Panc1 (cell line): ENCODE measurements at regions not wholly inside any gene's neighbourhood (a gene's known extent, or its start where the extent isn't known, plus 50 kb on each side); places are given as distances from the start of the nearest gene placed in this dataset.
A peak's percentile ranks its signal among the peaks of the same experiment; 100 is the strongest.

Experiments used
- ATAC-seq: fragments of 200-7000 bp; cut with Tn5 transposase; 2 replicates; pipeline ENCODE4 v1.9.1; 2020; ENCODE audit warnings: mild to moderate bottlenecking, moderate library complexity
- BruUV-seq: library from RNA; stranded (reverse); fragments of 400-500 nt; replicated peaks from 2 replicates; lab custom pipeline; 2021; lab: Mats Ljungman, UMichigan
- CTCF ChIA-PET: fragments of 300-600 bp; sonication (Branson Sonifier 250); formaldehyde crosslinking; loops from one replicate; lab custom pipeline; 2022; ENCODE audit warnings: antibody characterized with exemption; lab: Charles Lee
- POLR2A ChIA-PET: fragments of 300-600 bp; sonication (Branson Sonifier 250); formaldehyde crosslinking; loops from one replicate; lab custom pipeline; 2022; ENCODE audit warnings: antibody characterized with exemption; lab: Charles Lee
- DNase-seq: peaks from one replicate; pipeline ENCODE4 v3.0.0-alpha.2; 2010; ENCODE audit warnings: low read depth, low spot score
- H3K27ac ChIP-seq: 2 replicates; pipeline ENCODE4 v1.5.1; 2011; ENCODE audit warnings: mild to moderate bottlenecking, low read length, inconsistent platforms
- H3K27me3 ChIP-seq: fragments of 200-500 bp; sonication (Bioruptor generic); 2 replicates; pipeline ENCODE4 v1.6.0; 2014; ENCODE audit warnings: low read length, inconsistent platforms; ENCODE audit not compliant: control insufficient read depth, insufficient read depth
- H3K36me3 ChIP-seq: fragments of 200-500 bp; sonication (Bioruptor generic); 2 replicates; pipeline ENCODE4 v1.5.1; 2014; ENCODE audit warnings: inconsistent platforms, mild to moderate bottlenecking, low read length, moderate library complexity; ENCODE audit not compliant: control insufficient read depth, insufficient read depth
- H3K4me1 ChIP-seq: 2 replicates; pipeline ENCODE4 v1.5.1; 2011; ENCODE audit warnings: inconsistent platforms, mild to moderate bottlenecking, low read length, moderate library complexity; ENCODE audit not compliant: control insufficient read depth, insufficient read depth
- H3K4me3 ChIP-seq, 2 experiments: 2 replicates each; pipeline ENCODE4 v1.5.1; 2011 to 2012; ENCODE audit warnings: low read depth in 2 of 2, low read length in 2 of 2, mild to moderate bottlenecking in 2 of 2, inconsistent platforms in 1 of 2, moderate library complexity in 1 of 2
- H3K9me3 ChIP-seq: fragments of 200-500 bp; sonication (Bioruptor generic); 2 replicates; pipeline ENCODE4 v1.5.1; 2014; ENCODE audit warnings: low read depth, mild to moderate bottlenecking, inconsistent platforms, low read length, moderate library complexity; ENCODE audit not compliant: control insufficient read depth, insufficient read depth
- CTCF ChIP-seq: fragments of 450-650 bp; IDR thresholded peaks from 2 replicates; pipeline ENCODE4 v1.5.1; 2017; ENCODE audit warnings: mild to moderate bottlenecking
- POLR2AphosphoS5 ChIP-seq: IDR thresholded peaks from 2 replicates; pipeline ENCODE4 v1.6.1; 2012; ENCODE audit warnings: mild to moderate bottlenecking, low read depth, low read length, moderate library complexity
- REST ChIP-seq, 2 experiments: IDR thresholded peaks; 2 replicates each; pipeline ENCODE4 v1.6.1; 2011 to 2012; ENCODE audit warnings: low read depth in 2 of 2, control low read depth in 1 of 2, low read length in 1 of 2, mild to moderate bottlenecking in 1 of 2, moderate library complexity in 1 of 2; ENCODE audit not compliant: insufficient read depth in 1 of 2
- SIN3A ChIP-seq: IDR thresholded peaks from 2 replicates; pipeline ENCODE4 v1.6.1; 2012; ENCODE audit warnings: low read depth, mild to moderate bottlenecking, low read length, moderate library complexity, borderline replicate concordance; ENCODE audit not compliant: insufficient read depth
- TCF7L2 ChIP-seq: IDR thresholded peaks from 2 replicates; pipeline ENCODE4 v1.6.1; 2011; ENCODE audit warnings: mild to moderate bottlenecking, low read depth, low read length, inconsistent platforms
- in situ Hi-C: cut with HindIII; loops from 2 replicates; pipeline ENCODE4 v1.10.0; 2016; ENCODE audit warnings: low sequenced_read_pairs, low pct_unique_long_range_greater_than_20kb
- intact Hi-C: fragments of 100-400 bp; cut with micrococcal nuclease; formaldehyde crosslinking; loops from one replicate; pipeline ENCODE4 v1.10.0; 2022; ENCODE audit not compliant: unreplicated experiment

GRCh38 chr20:53752971-53753879 lies 159.6 kb upstream of the ZNF217 start:
- ChIA-PET CTCF (interaction anchor here (0.6 kb wide), 2 partner anchors 148 to 192 kb away, joined by 3 read pairs; no protein-coding TSS in a partner anchor), POLR2A (interaction anchor here (1.1 to 1.5 kb wide), 3 partner anchors 11 to 45 kb away, joined by 4 to 5 read pairs (median 4); no protein-coding TSS in a partner anchor)
- TF ChIP-seq TCF7L2 (no peak; the same call in 1 of the 2 replicates), POLR2AphosphoS5 (peak; percentile 65; the same call in 1 of the 2 replicates), REST (IDR thresholded peaks at IDR 0.05; ENCODE audit: insufficient read depth in 1 of 2, low read depth in 2 of 2, low read length in 1 of 2) (no peak)
- Histone ChIP-seq H3K27ac (peak overlapping the region; percentile 98), H3K36me3 (no peaks in the 10 kb centered on the region), H3K4me1 (peaks cover 83% of the 10 kb centered on the region), H3K27me3 (no peaks in the 10 kb centered on the region), H3K9me3 (no peaks in the 10 kb centered on the region), H3K4me3 (peak overlapping the region in 1 of 2 experiments; percentile 38; a peak in 2 of 4 replicates)
- ATAC-seq (peak; percentile 55), DNase-seq (peak; percentile 87)
- BruUV-seq, result no TSS peak
- in situ Hi-C loops (no loop called here), intact Hi-C loops (loop anchor here (10.0 kb wide), 1 partner anchor 162 kb away; no protein-coding TSS in a partner anchor)

GRCh38 chr20:53752583-53752970 lies 158.9 kb upstream of the ZNF217 start:
- H3K9me3 ChIP-seq, result no peaks in the 10 kb centered on the region
- H3K4me1 ChIP-seq, result peaks cover 82% of the 10 kb centered on the region
- ATAC-seq (no peak), DNase-seq (peak; percentile 47)
- in situ Hi-C loops, result no loop called here
- TF ChIP-seq SIN3A (no peak), POLR2AphosphoS5 (no peak), TCF7L2 (no peak), REST (IDR thresholded peaks at IDR 0.05; ENCODE audit: insufficient read depth in 1 of 2, low read depth in 2 of 2, low read length in 1 of 2) (no peak), CTCF (no peak)
- CTCF ChIA-PET, result interaction anchor here (0.6 kb wide), 2 partner anchors 149 to 193 kb away, joined by 3 read pairs; no protein-coding TSS in a partner anchor
- intact Hi-C loops, result loop anchor here (10.0 kb wide), 1 partner anchor 162 kb away; no protein-coding TSS in a partner anchor
- POLR2A ChIA-PET, result interaction anchor here (1.1 to 1.5 kb wide), 3 partner anchors 12 to 44 kb away, joined by 4 to 5 read pairs (median 4); no protein-coding TSS in a partner anchor
- H3K4me3 ChIP-seq, result peak overlapping the region in 1 of 2 experiments; percentile 12; a peak in 1 of 4 replicates
- H3K36me3 ChIP-seq, result no peaks in the 10 kb centered on the region
- BruUV-seq, result TSS peak; percentile 98
- H3K27me3 ChIP-seq, result no peaks in the 10 kb centered on the region
- peak overlapping the region; percentile 98 for H3K27ac ChIP-seq
